ENCODE measurements at regions not wholly inside any gene's neighbourhood (a gene's known extent, or its start where the extent isn't known, plus 50 kb on each side); places are given as distances from the start of the nearest gene placed in this dataset.

DNA sequence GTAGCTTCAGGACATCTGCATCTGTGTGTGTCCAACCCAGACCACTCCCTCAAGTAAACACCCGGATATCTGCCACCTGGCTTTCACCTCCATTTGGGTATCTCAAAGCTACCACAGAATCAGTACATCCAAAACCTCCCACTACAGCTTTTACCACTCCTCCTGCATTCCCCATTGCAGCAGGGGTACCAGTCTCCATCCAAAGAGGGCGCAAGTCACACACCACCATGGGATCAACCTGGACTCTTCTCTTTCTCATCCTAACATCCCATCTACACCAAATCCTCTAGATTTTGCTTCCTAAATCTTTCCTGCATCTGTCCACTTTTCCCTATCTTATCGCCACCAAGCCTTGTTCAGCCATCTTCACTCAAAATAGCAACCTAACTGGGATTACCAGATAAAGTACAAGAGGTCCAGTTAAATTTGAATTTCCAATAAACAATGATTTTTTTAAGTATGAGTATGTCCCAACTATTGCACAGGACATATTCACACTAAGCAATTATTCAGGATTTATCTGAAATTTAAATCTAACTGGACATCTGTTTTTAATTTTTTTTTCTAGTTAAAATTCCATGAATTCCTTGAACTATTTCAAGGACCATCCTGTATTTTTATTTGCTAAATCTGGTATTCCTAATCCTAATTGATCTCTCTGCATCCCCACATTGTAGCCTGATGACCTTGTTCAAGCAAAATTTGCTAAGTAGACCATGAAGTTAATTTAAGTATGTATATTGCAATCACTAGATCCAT is 164.3 kb upstream of the MLN start:
- DNase-seq, result no peak

GRCh38 chr6:33967265-33967767 is 163.5 kb upstream of the MLN start:
- DNase-seq, result no peak

DNA sequence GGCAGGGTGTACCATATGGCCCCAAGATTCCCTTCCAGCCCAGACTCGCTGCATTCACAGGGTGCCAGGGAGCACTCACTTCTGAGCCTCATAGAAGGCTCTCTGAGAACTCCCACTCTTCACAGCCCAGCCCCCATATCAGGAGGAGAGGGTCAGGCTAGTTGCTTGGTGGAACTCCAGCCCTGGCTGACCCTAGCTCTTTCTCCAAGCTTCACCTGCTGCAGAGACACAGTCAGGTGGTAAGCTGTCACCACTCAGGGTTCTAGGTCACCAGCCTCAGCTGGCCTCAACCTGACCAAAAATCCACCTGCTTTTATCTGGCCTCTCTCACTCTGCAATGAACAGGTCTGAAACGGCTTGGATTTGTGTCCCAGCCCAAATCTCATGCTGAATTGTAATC is 162.7 kb upstream of the MLN start:
- no peak for DNase-seq

DNA sequence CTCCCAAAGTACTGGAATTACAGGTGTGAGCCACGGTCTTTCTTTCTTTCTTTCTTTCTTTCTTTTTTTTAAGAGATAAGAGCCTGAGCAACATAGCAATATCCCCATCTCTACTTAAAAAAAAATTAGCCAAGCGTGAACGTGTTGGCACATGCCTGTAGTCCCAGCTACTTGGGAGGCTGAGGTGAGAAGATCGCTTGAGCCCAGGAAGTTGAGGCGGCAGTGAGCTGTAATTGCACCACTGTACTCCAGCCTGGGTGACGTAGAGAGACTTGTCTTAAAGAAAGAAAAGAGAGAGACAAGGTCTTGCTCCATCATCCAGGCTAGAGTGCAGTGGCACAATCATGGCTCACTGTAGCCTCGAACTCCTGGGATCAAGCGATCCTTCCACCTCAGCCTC is 162.0 kb upstream of the MLN start:
- no peak for DNase-seq

DNA sequence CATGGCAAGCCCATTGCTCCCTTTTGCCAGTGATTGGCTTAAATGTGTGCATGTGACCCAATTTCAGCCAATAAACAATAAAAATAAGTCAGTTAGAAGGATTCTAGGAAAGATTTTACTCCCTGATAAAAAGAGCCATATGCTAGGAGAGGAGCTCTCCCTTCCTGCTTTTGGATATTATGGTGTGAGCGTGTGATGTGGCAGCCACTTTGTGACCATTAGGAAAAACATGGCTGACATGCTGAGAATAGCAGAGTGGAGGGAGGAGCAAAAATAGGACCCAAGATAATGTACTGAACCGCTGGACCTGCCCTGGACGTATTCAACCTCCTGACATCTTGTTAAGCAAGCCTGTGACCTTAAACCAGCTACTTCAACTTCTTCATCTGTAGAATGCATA is 160.6 kb upstream of the MLN start:
- DNase-seq, result no peak

DNA sequence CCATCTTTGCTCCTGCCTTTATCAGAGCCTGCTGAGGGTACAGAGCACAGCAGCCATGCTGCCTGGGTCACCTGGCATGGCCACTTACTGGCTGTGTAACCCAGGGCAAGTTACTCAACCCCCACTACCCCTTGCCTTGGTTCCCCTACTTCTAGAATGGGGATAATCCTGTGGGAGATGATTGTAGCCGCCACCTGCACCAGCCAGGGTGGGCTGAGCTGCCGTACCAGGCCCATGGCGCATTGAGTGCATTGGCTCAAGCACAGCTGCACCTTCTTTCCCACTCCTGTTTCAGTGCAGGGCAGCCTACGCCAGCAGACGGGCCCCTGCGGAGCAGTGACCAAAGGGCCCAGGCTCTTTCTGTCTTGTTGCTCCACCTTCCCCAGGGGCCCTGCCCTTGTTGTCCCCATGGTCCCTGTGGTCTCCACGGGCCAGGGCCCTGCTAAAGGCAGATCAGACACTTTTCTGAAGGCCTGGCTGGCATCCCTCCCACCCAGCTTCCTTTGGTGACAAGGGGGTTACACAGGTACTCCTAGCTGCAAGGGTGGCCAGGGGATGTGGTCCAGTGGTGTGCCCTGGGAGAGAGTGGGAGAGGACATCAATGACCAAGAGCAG is 159.4 kb upstream of the MLN start:
- no peak for DNase-seq

DNA sequence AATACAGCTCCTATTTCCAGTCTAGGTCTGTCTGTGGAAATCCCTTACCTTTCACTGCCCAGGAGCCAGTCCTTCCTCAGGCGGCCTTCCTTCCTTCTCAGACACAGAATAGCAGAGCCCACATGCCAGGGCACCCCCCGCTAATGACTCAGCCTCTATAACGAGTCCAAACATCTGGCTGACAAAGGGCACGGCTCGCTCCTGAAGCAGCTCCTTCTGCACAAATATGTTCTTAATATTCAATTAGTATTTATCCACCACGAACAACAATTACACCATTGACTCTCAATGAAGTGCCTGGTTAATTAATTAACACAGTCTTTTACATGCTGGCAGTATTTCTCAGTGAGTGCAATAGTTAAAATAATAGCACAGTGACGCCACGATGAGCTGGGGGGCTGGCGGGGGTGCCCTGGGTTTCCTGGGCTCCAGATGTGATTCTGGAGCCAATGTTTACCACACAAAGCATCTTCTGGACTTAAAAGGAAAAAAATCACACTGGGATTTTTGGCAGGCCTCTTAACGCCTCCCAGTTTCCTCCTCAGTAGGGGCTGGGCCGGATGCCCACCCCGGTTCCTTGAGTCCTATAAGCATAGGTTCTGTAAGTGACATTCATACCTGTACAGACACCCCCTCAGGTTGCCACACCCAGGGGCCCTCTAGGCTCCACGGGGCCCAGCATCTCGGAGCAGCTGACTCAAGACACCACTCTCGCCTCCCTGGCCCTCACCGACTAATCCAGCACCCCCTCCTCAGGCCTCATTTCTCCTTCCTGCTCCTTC is 158.6 kb upstream of the MLN start:
- no peak for DNase-seq

- no peak for DNase-seq
Measured at GRCh38 chr6:33961691-33962090, 157.9 kb upstream of the MLN start.

DNA sequence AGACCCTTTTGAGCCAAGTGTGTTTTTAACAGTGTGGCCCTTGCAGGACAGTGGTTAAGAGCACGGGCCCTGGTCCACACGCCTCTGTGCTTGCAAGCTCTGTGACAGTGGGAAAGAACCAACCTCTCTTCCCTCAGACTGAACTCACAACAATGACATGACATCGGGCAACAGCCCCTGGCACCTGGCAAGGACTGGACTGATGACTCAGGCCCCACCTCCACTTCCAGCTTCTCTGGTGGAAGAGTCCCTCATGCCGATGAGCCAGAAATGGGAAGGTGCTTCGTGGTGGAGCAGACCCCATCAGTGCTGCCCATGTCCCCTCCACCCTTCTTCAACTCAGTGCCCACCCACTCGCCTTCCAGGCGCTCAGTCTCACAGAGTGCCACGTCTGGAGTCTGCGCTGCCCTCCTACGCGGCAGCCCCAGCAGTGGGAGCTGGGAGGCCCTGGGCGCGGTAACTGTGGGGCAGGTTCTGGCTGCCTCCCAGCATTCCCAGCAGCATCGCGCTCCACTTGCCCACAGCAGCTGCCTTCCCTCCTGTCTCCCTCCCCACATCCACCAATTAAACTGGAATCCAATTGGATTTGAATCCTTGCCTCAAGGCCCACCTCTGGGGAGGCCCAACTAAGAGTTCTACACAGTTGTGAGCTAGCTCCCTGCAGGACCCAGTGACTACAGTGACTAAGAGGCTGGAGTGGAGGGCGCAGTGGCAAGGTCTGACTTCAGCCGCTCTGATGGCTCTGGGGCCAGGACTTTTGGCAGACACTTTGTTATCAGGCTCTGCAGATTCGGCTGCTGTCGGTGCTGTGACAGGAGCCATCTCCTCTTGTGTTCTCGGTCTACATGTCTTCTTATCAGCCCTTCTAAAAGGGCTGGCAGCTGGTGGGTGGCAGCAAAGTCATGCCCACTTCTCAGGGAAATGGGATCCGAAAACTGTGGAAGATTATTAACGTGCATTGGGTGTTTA is 156.8 kb upstream of the MLN start:
- no peak for DNase-seq

DNA sequence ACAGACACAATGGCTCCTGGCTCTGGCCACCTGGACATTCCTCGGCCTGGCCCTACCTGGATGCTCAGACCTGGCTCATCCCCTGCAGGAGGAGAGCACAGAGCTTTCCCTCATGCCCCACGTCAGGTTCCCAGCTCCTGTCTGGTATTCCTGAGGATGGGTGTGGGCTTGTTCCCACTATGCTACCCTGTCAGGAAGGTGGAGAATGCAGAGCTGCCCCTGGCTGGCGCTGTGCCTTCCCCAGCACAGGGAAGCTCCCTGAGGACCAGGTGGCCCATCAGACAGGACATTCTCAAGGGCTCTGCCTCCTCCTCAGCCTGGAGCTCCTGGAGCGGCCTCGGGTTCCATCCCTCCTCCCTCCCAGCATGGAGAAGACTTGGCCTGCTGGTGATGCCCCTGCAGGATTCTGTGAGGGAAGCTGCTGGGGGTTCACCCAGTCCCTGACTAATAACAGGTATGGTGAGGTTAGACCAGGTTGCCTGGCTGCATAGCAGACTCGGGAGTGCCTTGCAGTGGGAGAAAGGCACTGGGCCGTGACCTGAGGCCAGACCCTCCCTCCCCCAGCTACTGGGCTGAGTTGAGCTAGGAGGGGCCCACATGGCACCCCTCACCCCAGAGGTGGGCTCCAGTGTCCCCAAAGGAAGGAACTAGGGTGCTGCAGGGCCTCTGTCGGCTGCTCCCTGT is 156.0 kb upstream of the MLN start:
- no peak for DNase-seq

DNA sequence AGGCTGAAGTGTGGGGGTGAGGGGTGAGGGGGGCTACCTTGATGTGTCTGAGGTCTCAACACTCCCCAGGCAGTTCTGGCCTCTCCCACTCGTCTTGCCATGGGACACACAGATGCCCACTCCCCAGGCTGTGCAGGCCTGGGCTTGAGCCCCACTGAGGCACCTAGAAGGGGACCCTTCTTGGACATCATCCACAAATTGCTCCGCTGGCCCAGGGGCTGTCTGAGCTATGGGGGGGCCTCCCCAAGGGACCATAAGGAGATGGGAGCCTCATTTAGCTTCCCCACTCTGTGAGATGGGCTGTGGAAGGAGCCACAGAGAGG is 155.5 kb upstream of the MLN start:
- DNase-seq, result no peak

- DNase-seq, result no peak
Measured at GRCh38 chr6:33958526-33959328, 154.9 kb upstream of the MLN start.

DNA sequence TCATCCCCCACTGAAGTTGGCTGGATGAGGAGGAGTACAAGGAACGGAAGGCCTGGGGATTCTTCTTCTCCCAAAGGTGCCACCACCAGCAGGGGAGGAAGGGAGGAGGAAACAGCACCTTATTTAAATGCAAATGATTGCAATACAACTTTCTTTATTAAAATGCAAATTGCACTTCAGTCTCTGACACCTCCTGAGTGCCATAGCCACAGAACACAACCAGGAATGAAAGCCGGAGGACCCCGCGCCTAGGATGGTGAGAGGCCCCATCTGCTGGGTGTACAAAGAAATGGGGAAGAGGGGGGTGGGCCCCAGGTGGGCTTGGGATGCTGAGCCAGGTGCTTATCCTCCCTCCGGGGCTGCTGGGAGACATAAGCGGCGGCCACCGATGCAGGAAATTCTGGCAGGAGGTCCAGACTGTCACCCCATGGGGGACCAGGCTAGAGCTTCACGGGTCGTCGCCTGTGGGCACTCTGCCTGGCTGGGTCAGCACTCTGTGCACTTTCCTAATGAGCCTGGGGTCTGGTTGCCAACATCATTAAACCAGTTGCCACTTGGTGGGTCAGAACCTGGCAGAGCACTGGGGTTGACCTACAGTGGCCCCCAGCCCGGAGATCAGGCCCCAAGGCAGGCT is 154.2 kb upstream of the MLN start:
- no peak for DNase-seq

DNA sequence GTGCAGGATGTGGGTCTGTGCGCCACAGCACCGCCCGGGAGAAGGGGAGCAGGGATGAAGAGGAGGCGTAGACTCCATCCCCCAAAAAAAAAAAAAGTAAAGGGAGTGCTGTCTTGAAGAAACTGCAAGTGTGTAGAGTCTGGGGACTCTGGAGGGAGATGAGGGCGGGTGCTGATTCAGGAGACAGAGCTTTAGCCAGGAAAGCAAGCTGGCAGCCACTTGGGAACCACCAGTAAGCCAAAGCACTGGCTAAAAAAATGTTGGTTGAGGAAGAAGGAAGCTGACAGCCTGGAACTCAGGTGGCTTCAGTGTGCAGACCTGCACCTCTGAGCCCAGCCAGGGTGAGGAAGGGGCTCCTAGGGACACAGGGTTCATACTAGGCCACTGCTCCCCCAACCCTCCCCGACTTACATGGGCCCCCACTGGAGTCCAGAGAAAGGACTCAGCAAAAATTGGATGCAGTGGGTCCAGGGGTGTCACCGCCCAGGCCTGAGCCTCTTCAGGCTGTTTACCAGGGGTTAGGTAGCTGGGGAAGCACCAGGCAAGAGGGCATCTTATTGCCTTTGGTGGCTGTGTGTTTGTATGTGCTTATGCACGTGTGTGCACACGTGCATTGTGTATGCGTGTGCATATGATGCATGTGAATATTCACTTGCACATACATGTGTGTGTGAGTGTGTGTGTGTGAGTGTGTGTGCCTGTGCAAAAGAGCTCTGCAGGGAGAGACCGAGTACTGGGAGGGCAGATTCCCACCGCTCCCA is 153.5 kb upstream of the MLN start:
- no peak for DNase-seq

DNA sequence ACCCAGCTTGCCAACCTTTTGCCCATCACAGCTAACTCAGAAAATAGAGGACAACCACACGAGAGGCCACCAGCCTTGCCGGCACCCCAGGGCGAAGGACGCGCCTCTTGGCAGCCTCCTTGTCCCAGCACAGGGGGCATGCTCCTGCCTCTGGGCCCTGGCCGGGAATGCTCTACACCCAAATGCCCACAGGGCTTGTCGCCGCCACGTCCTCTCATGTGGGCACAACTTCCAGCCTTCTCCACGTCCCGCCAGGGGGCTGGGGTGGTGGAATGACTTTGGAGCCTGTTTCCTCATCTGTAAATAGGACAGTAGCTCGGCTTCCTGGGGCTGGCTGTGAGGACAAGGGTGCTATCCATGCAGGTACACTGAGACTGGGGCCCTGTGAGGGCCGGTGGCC is 152.4 kb upstream of the MLN start:
- DNase-seq, result no peak

GRCh38 chr6:33955566-33955965 is 151.8 kb upstream of the MLN start:
- no peak for DNase-seq

DNA sequence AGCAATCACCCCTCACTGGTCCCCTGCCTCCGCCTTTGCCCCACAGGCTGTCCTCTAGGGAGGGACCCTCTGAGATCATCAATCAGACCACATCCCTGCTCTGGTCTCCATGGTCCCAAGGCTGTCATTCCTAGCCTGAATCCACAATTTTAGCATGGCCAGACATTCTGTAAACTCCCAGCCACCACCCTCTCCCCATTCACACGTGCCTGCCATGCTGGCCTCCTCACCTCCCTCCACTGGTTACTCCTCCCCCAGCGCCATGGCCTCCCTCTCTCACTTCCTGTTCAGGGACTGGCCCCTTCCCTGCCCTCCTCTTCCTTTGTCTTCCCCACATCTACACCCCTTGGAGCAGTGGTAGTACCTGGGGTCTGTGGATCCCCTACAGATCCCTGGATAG is 150.7 kb upstream of the MLN start:
- DNase-seq, result no peak

GRCh38 chr6:33953171-33953570 is 149.4 kb upstream of the MLN start:
- no peak for DNase-seq

DNA sequence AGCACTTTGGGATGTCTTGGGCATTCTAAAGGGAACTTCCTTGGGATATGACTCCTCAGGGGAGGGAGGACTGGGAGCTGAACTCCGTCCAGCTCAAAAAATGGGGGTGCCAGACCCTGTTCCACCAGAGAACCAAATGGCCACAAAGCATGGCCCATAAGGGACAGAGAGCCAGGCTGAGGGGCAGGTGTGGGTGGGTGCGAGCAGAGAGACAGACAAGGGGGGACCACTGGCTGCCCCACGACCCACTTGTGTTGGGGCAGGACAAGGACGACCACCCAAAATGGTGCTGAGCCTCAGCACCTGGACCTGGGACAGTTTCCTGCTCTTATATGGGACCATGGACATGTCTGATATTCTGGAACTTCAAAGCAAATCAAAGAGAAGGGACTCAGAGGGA is 148.2 kb upstream of the MLN start:
- no peak for DNase-seq
